Keratinocyte (primary cell): ENCODE measurements at regions not wholly inside any gene's neighbourhood (a gene's known extent, or its start where the extent isn't known, plus 50 kb on each side); places are given as distances from the start of the nearest gene placed in this dataset.

Experiments used
- DNase-seq: peaks from one replicate; pipeline ENCODE4 v3.0.0-alpha.2; 2011; ENCODE audit warnings: low read depth, missing footprints, low spot score
- FAIRE-seq: peaks from 2 replicates; lab custom pipeline; 2011; peaks lifted over from hg19 to GRCh38; lab: Jason Lieb, UNC
- H2AFZ ChIP-seq: 2 replicates; pipeline ENCODE4 v1.6.0; 2012; ENCODE audit warnings: low read length, control low read depth, inconsistent platforms; ENCODE audit not compliant: control insufficient read depth
- H3K27ac ChIP-seq: 2 replicates; pipeline ENCODE4 v1.5.1; 2011; ENCODE audit warnings: low read length; ENCODE audit not compliant: control insufficient read depth, insufficient read depth
- H3K27me3 ChIP-seq: 3 replicates; pipeline ENCODE4 v1.6.0; 2011; ENCODE audit warnings: low read length; ENCODE audit not compliant: control insufficient read depth, insufficient read depth; ENCODE audit errors: extremely low read depth
- H3K36me3 ChIP-seq, 2 experiments: 2 replicates in 1 of 2; 3 replicates in 1 of 2; pipeline ENCODE4 v1.5.1; 2011; ENCODE audit warnings: low read length in 2 of 2, mild to moderate bottlenecking in 1 of 2; ENCODE audit not compliant: control insufficient read depth in 2 of 2, insufficient read depth in 2 of 2; ENCODE audit errors: extremely low read depth in 1 of 2
- H3K4me1 ChIP-seq: 3 replicates; pipeline ENCODE4 v1.5.1; 2011; ENCODE audit warnings: low read length; ENCODE audit not compliant: control insufficient read depth, insufficient read depth; ENCODE audit errors: extremely low read depth
- H3K4me2 ChIP-seq: 3 replicates; pipeline ENCODE4 v1.6.0; 2011; ENCODE audit warnings: low read depth, low read length; ENCODE audit not compliant: control insufficient read depth, insufficient read depth; ENCODE audit errors: extremely low read depth
- H3K4me3 ChIP-seq, 3 experiments: fragments of 200-600 bp in 1 of 3; sonication (generic) in 1 of 3; 2 replicates in 2 of 3; 3 replicates in 1 of 3; pipeline ENCODE4 v1.5.1; 2011 to 2016; ENCODE audit warnings: low read length in 3 of 3, mild to moderate bottlenecking in 3 of 3, control low read depth in 2 of 3, inconsistent platforms in 1 of 3, low read depth in 1 of 3, mixed read lengths in 1 of 3, mixed run types in 1 of 3, moderate library complexity in 1 of 3; ENCODE audit not compliant: control insufficient read depth in 2 of 3, insufficient read depth in 2 of 3; ENCODE audit errors: extremely low read depth in 1 of 3
- H3K79me2 ChIP-seq: 2 replicates; pipeline ENCODE4 v1.6.0; 2012; ENCODE audit warnings: low read length; ENCODE audit not compliant: control insufficient read depth, insufficient read depth
- H3K9ac ChIP-seq: 3 replicates; pipeline ENCODE4 v1.6.0; 2011; ENCODE audit warnings: low read length; ENCODE audit not compliant: control insufficient read depth, insufficient read depth; ENCODE audit errors: extremely low read depth
- H3K9me1 ChIP-seq: 3 replicates; pipeline ENCODE4 v1.6.0; 2011; ENCODE audit warnings: low read length; ENCODE audit not compliant: control insufficient read depth, insufficient read depth; ENCODE audit errors: extremely low read depth
- H3K9me3 ChIP-seq: 2 replicates; pipeline ENCODE4 v1.5.1; 2012; ENCODE audit warnings: low read depth, low read length; ENCODE audit not compliant: control insufficient read depth
- H4K20me1 ChIP-seq: 3 replicates; pipeline ENCODE4 v1.6.0; 2011; ENCODE audit warnings: low read length; ENCODE audit not compliant: control insufficient read depth, insufficient read depth; ENCODE audit errors: extremely low read depth
- EZH2 ChIP-seq: IDR thresholded peaks from one replicate; pipeline ENCODE4 v1.6.1; 2012; ENCODE audit warnings: inconsistent platforms, mild to moderate bottlenecking, low read length, moderate library complexity
- dilution Hi-C: fragments of 300-500 bp; cut with MboI; formaldehyde crosslinking; loops from one replicate; pipeline ENCODE4 v1.7.0; 2020; ENCODE audit warnings: low sequenced_read_pairs; ENCODE audit not compliant: extremely low pct_ligation_motif_present
- TF ChIP-seq, protein P1 (sequence below), 3 experiments: IDR thresholded peaks in 1 of 3; conservative IDR thresholded peaks in 1 of 3; optimal IDR thresholded peaks in 1 of 3; 2 replicates in 2 of 3; 3 replicates in 1 of 3; pipeline versions ENCODE3 to v1.5.1; 2011; ENCODE audit warnings: low read length in 3 of 3, mild to moderate bottlenecking in 3 of 3, moderate library complexity in 2 of 3, control low read depth in 1 of 3, inconsistent platforms in 1 of 3; ENCODE audit not compliant: insufficient read depth in 2 of 3; ENCODE audit errors: extremely low read depth in 1 of 3

DNA sequence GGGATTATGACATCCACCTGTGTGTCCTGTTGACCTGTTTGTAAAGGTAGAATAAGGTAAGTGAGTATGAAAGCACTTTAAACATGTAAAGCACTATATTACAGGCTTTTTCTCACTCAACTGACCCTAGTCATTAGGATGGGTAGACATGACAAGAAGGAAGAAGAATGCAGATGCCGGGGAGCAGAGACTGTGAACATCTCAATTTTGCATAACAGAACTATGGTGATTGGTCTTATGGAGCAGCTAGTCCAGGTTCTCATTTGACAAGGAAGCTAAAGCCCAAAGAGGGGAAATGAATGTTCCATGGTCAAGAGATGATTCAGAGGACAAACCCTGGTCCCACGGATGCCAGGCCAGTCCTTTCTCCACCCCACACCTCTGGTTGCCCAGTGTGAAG lies 200.1 kb upstream of the BCL6 start:
- H3K4me1 ChIP-seq = peaks cover 19% of the 10 kb centered on the region

DNA sequence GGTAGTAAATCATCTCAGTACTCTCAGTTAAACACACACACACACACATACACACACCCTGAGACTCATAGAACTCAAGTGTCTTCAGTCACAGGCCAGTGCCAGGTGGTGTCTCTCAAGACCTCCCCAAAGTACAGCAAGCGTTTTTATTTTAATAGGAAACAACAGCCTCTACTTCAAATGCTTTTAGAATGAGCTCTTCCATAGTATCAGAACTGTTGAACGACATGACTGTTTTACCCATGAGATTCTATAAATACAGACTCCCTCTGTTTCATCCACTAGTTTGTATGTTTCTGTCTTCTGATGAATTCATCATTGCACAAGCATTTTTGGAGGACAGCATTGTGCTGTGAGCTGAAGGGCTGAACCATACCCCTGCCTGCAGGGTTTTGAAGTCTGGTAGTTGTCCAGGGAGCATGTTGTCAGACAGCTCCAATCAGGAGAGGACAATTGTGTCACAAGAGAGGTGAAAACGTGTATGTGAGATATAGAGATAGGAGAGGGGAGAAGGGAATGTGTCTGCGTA lies 201.0 kb upstream of the BCL6 start:
- Histone ChIP-seq H3K9me1 (no peaks in the 10 kb centered on the region), H3K79me2 (no peaks in the 10 kb centered on the region), H2AFZ (no peak overlapping the region), H4K20me1 (no peaks in the 10 kb centered on the region), H3K27ac (no peak overlapping the region), H3K4me3 (no peak overlapping the region), H3K4me1 (peaks cover 19% of the 10 kb centered on the region), H3K9me3 (no peaks in the 10 kb centered on the region), H3K9ac (no peak overlapping the region), H3K4me2 (no peak overlapping the region), H3K27me3 (no peaks in the 10 kb centered on the region), H3K36me3 (no peaks in the 10 kb centered on the region)
- FAIRE-seq (no peak), DNase-seq (no peak)
- TF ChIP-seq EZH2 = no peak
- TF ChIP-seq, protein P1, sequence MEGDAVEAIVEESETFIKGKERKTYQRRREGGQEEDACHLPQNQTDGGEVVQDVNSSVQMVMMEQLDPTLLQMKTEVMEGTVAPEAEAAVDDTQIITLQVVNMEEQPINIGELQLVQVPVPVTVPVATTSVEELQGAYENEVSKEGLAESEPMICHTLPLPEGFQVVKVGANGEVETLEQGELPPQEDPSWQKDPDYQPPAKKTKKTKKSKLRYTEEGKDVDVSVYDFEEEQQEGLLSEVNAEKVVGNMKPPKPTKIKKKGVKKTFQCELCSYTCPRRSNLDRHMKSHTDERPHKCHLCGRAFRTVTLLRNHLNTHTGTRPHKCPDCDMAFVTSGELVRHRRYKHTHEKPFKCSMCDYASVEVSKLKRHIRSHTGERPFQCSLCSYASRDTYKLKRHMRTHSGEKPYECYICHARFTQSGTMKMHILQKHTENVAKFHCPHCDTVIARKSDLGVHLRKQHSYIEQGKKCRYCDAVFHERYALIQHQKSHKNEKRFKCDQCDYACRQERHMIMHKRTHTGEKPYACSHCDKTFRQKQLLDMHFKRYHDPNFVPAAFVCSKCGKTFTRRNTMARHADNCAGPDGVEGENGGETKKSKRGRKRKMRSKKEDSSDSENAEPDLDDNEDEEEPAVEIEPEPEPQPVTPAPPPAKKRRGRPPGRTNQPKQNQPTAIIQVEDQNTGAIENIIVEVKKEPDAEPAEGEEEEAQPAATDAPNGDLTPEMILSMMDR (optimal IDR thresholded peaks at IDR 0.05 in 1 of 3, IDR thresholded peaks at IDR 0.05 in 1 of 3, conservative IDR thresholded peaks at IDR 0.05 in 1 of 3; ENCODE audit: extremely low read depth in 1 of 3, insufficient read depth in 2 of 3, low read length in 3 of 3) = no peak
- dilution Hi-C loops = no loop called here

More for the DNA sequence above, 200.1 kb upstream of the BCL6 start:
- no peaks in the 10 kb centered on the region for H3K27me3 ChIP-seq
- DNase-seq (no peak), FAIRE-seq (no peak)
- H4K20me1 ChIP-seq = no peaks in the 10 kb centered on the region
- no peak overlapping the region for H3K4me3 ChIP-seq
- no peaks in the 10 kb centered on the region for H3K36me3 ChIP-seq
- dilution Hi-C loops = no loop called here
- no peak for TF ChIP-seq EZH2
- TF ChIP-seq, protein P1 (optimal IDR thresholded peaks at IDR 0.05 in 1 of 3, IDR thresholded peaks at IDR 0.05 in 1 of 3, conservative IDR thresholded peaks at IDR 0.05 in 1 of 3; ENCODE audit: extremely low read depth in 1 of 3, insufficient read depth in 2 of 3, low read length in 3 of 3) = no peak
- H2AFZ ChIP-seq = no peak overlapping the region
- H3K79me2 ChIP-seq = no peaks in the 10 kb centered on the region
- H3K9me3 ChIP-seq = no peaks in the 10 kb centered on the region
- H3K27ac ChIP-seq = no peak overlapping the region
- H3K9ac ChIP-seq = no peak overlapping the region
- no peak overlapping the region for H3K4me2 ChIP-seq
- no peaks in the 10 kb centered on the region for H3K9me1 ChIP-seq
